Endodermal cell (in vitro differentiated cells): ENCODE measurements at regions not wholly inside any gene's neighbourhood (a gene's known extent, or its start where the extent isn't known, plus 50 kb on each side); places are given as distances from the start of the nearest gene placed in this dataset.
A peak's percentile ranks its signal among the peaks of the same experiment; 100 is the strongest.

Experiments
- DNase-seq: peaks from one replicate; pipeline ENCODE4 v3.0.0-alpha.2; 2017
- H3K27ac ChIP-seq: 2 replicates; pipeline ENCODE4 v1.5.1; 2013; ENCODE audit warnings: mild to moderate bottlenecking, low read depth, low read length, moderate library complexity
- H3K27me3 ChIP-seq: 2 replicates; pipeline ENCODE4 v1.6.1; 2013; ENCODE audit warnings: mild to moderate bottlenecking, low read length, moderate library complexity; ENCODE audit not compliant: insufficient read depth, control insufficient read depth, poor library complexity, severe bottlenecking
- H3K36me3 ChIP-seq: 2 replicates; pipeline ENCODE4 v1.7.0; 2013; ENCODE audit warnings: mild to moderate bottlenecking, low read length, moderate library complexity; ENCODE audit not compliant: control insufficient read depth, insufficient read depth
- H3K4me1 ChIP-seq: one replicate; pipeline ENCODE4 v1.7.0; 2013; ENCODE audit warnings: low read length; ENCODE audit not compliant: control insufficient read depth, insufficient read depth
- H3K4me3 ChIP-seq: 2 replicates; pipeline ENCODE4 v1.5.1; 2013; ENCODE audit warnings: mild to moderate bottlenecking, low read length, moderate library complexity
- H3K9ac ChIP-seq: 2 replicates; pipeline ENCODE4 v1.6.1; 2013; ENCODE audit warnings: mild to moderate bottlenecking, low read length, moderate library complexity; ENCODE audit not compliant: poor library complexity, severe bottlenecking; ENCODE audit errors: extremely low read depth
- H3K9me3 ChIP-seq: 2 replicates; pipeline ENCODE4 v1.6.1; 2013; ENCODE audit warnings: mild to moderate bottlenecking, low read length, moderate library complexity; ENCODE audit not compliant: control insufficient read depth
- H3K27ac Mint-ChIP-seq: 2 replicates; pipeline ENCODE4 v1.8.0; 2020; ENCODE audit warnings: mixed read lengths
- H3K27me3 Mint-ChIP-seq: 2 replicates; pipeline ENCODE4 v1.8.0; 2021; ENCODE audit warnings: mild to moderate bottlenecking, mixed read lengths; ENCODE audit not compliant: insufficient read depth
- H3K36me3 Mint-ChIP-seq: 2 replicates; pipeline ENCODE4 v1.8.0; 2020; ENCODE audit warnings: low read depth, mixed read lengths
- H3K4me1 Mint-ChIP-seq: 2 replicates; pipeline ENCODE4 v1.8.0; 2020; ENCODE audit warnings: mixed read lengths
- H3K4me3 Mint-ChIP-seq: 2 replicates; pipeline ENCODE4 v1.8.0; 2020; ENCODE audit warnings: mild to moderate bottlenecking, moderate library complexity, mixed read lengths
- H3K9me3 Mint-ChIP-seq: 2 replicates; pipeline ENCODE4 v1.8.0; 2020; ENCODE audit warnings: mild to moderate bottlenecking, mixed read lengths
- CTCF ChIP-seq: fragments of 200-600 bp; sonication (generic); conservative IDR thresholded peaks from 2 replicates; pipeline ENCODE4 v1.5.0; 2021; ENCODE audit warnings: antibody characterized with exemption, mild to moderate bottlenecking
- WGBS, 2 experiments: methylation state at CpG; one replicate each; pipeline versions ENCODE4 v1.1.5 to v1.1.7; 2013; ENCODE audit warnings: missing lambda C conversion rate in 2 of 2, mixed read lengths in 1 of 2; ENCODE audit not compliant: insufficient coverage in 1 of 2, insufficient read length in 1 of 2; 5-methylcytosine and 5-hydroxymethylcytosine counted together

- no peak overlapping the region for H3K4me3 ChIP-seq
- H3K4me1 ChIP-seq: no peaks in the 10 kb centered on the region
- DNase-seq: no peak
- no peaks in the 10 kb centered on the region for H3K9me3 Mint-ChIP-seq
- H3K27me3 ChIP-seq: no peaks in the 10 kb centered on the region
- H3K27ac Mint-ChIP-seq: no peak overlapping the region
- H3K9ac ChIP-seq: no peak overlapping the region
- H3K9me3 ChIP-seq: no peaks in the 10 kb centered on the region
- H3K36me3 ChIP-seq: no peaks in the 10 kb centered on the region
- H3K4me1 Mint-ChIP-seq: peaks cover 9% of the 10 kb centered on the region
- H3K4me3 Mint-ChIP-seq: no peak overlapping the region
- no peak overlapping the region for H3K27ac ChIP-seq
- no peaks in the 10 kb centered on the region for H3K36me3 Mint-ChIP-seq
- no peaks in the 10 kb centered on the region for H3K27me3 Mint-ChIP-seq
- 94 to 100% methylated on average over 1 of the region's 1 CpG for WGBS, 2 experiments
- no peak for TF ChIP-seq CTCF
Observed at GRCh38 chr4:178082906-178083305, 640.7 kb upstream of the AGA start.

DNA sequence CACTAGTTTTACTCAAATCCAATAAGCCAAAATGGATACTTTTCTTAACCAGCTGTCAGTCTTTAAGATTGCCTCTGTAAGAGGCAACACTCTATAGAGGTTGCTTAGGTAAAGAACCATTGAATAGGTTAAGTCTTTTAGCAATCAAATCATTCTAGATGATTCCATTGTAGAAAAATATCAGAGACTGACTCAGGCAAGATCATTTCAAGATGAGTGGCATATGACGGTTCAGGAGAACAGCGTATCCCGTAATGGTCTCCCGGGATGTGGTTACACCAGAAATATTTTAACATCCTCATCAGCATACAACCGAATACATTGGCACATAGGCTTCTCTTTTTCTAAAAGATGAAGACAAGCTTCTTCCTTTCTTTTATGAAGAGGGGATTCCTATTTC, 641.7 kb upstream of the AGA start:
- peaks cover 9% of the 10 kb centered on the region for H3K4me1 Mint-ChIP-seq
- no peak for TF ChIP-seq CTCF
- no peak overlapping the region for H3K9ac ChIP-seq
- no peaks in the 10 kb centered on the region for H3K36me3 ChIP-seq
- no peak overlapping the region for H3K27ac ChIP-seq
- no peaks in the 10 kb centered on the region for H3K27me3 ChIP-seq
- no peak for DNase-seq
- no peaks in the 10 kb centered on the region for H3K9me3 Mint-ChIP-seq
- H3K9me3 ChIP-seq: no peaks in the 10 kb centered on the region
- no peak overlapping the region for H3K4me3 ChIP-seq
- 91 to 94% methylated on average over 4 to 5 of the region's 5 CpGs for WGBS, 2 experiments
- H3K4me3 Mint-ChIP-seq: no peak overlapping the region
- no peaks in the 10 kb centered on the region for H3K4me1 ChIP-seq
- H3K36me3 Mint-ChIP-seq: no peaks in the 10 kb centered on the region
- no peaks in the 10 kb centered on the region for H3K27me3 Mint-ChIP-seq
- no peak overlapping the region for H3K27ac Mint-ChIP-seq

DNA sequence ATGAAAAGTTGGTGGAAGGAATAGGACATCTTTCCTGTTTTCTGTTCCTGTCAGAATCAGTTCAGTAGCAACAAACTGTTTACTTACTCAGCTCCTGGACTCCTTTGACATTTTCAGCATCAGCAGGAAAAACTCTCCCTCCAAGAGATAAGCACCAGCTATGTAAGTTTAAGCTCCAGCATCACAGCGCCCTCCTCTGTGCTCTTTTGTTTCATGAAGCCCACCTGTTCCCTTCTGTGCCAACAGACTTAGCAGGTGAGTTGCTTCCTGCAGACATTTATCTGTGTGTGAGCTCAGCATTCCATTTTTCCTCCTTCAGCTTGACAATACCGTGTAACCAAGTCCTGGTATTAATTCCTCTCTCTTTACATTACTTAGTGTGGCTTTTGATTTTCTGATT, 644.1 kb upstream of the AGA start:
- Histone ChIP-seq H3K4me1 (no peaks in the 10 kb centered on the region), H3K9ac (no peak overlapping the region), H3K9me3 (no peaks in the 10 kb centered on the region), H3K27me3 (no peaks in the 10 kb centered on the region), H3K36me3 (no peaks in the 10 kb centered on the region), H3K27ac (no peak overlapping the region), H3K4me3 (no peak overlapping the region)
- 17 to 23% methylated on average over 1 to 2 of the region's 2 CpGs for WGBS, 2 experiments
- Mint-ChIP-seq H3K4me3 (no peak overlapping the region), H3K9me3 (no peaks in the 10 kb centered on the region), H3K4me1 (peaks cover 9% of the 10 kb centered on the region), H3K27me3 (no peaks in the 10 kb centered on the region), H3K36me3 (no peaks in the 10 kb centered on the region), H3K27ac (no peak overlapping the region)
- TF ChIP-seq CTCF: peak; percentile 76
- peak; percentile 85 for DNase-seq
